ENCODE measurements at regions not wholly inside any gene's neighbourhood (a gene's known extent, or its start where the extent isn't known, plus 50 kb on each side); places are given as distances from the start of the nearest gene placed in this dataset.

DNA sequence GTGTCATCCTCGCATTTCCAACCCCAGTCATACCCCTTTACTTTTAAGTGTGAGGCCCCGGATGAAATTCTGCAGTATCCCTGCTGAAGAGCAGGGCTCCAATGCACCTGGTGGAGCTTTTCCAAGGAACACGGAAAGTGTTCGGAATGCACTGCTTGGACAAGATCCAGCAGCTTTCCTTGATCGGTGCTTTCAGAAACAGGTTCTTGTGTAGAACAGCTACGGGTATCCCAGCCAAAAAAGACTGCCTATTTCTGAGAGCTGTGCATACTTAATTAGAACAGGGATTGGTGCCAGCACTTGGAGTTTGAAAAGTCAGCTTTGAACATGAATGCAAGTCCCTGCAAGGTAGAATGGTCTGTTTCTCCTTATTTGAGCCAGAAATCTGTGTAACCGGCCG lies 87.2 kb upstream of the C1QTNF9B start:
- TF ChIP-seq, protein P1, sequence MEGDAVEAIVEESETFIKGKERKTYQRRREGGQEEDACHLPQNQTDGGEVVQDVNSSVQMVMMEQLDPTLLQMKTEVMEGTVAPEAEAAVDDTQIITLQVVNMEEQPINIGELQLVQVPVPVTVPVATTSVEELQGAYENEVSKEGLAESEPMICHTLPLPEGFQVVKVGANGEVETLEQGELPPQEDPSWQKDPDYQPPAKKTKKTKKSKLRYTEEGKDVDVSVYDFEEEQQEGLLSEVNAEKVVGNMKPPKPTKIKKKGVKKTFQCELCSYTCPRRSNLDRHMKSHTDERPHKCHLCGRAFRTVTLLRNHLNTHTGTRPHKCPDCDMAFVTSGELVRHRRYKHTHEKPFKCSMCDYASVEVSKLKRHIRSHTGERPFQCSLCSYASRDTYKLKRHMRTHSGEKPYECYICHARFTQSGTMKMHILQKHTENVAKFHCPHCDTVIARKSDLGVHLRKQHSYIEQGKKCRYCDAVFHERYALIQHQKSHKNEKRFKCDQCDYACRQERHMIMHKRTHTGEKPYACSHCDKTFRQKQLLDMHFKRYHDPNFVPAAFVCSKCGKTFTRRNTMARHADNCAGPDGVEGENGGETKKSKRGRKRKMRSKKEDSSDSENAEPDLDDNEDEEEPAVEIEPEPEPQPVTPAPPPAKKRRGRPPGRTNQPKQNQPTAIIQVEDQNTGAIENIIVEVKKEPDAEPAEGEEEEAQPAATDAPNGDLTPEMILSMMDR (IDR thresholded peaks at IDR 0.05; ENCODE audit: extremely low read depth, low read depth, low read length) = no peak
- no peaks in the 10 kb centered on the region for H3K9me3 ChIP-seq (ENCODE audit: low read depth, low read length)
- no peak for DNase-seq (ENCODE audit: insufficient read length, low spot score, missing footprints)
- H3K27me3 ChIP-seq (ENCODE audit: insufficient read depth, low read length) = no peaks in the 10 kb centered on the region
- no peak overlapping the region for H3K4me2 ChIP-seq (ENCODE audit: insufficient read depth, low read length)
- H3K27ac ChIP-seq (ENCODE audit: low read depth, low read length) = no peak overlapping the region
- H3K4me3 ChIP-seq (ENCODE audit: insufficient read depth, low read length) = no peak overlapping the region
- no peak overlapping the region for H2AFZ ChIP-seq (ENCODE audit: low read length)
- H3K4me1 ChIP-seq (ENCODE audit: insufficient read depth, low read length) = peaks cover 16% of the 10 kb centered on the region
- no peaks in the 10 kb centered on the region for H3K79me2 ChIP-seq (ENCODE audit: insufficient read depth, low read length)
- no peaks in the 10 kb centered on the region for H3K36me3 ChIP-seq (ENCODE audit: insufficient read depth, low read length)
- no peaks in the 10 kb centered on the region for H4K20me1 ChIP-seq (ENCODE audit: insufficient read depth, low read length)

DNA sequence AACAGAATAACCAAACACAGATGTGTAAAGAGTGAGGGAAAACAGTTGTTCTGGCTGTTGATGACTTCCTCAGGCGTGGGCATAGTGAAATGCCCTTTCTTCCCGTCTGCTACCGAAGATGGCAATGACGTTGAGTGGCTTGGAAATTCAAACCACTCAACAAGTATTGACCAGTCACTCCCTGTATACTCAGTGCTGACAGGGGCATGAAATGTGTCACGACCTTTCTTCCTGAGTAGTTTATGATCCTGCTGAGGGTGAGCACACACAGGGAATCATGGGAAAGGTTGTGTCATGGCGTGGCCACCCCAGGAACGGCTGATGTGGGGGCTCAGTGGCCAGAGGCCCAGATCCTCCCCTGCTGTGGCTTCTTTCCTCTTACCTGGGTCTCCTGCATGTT lies 87.8 kb upstream of the C1QTNF9B start:
- Histone ChIP-seq H3K27me3 (ENCODE audit: insufficient read depth, low read length) (peaks cover 2% of the 10 kb centered on the region), H3K4me1 (ENCODE audit: insufficient read depth, low read length) (peaks cover 16% of the 10 kb centered on the region), H3K4me3 (ENCODE audit: insufficient read depth, low read length) (no peak overlapping the region), H3K9me3 (ENCODE audit: low read depth, low read length) (no peaks in the 10 kb centered on the region), H2AFZ (ENCODE audit: low read length) (no peak overlapping the region), H3K79me2 (ENCODE audit: insufficient read depth, low read length) (no peaks in the 10 kb centered on the region), H3K36me3 (ENCODE audit: insufficient read depth, low read length) (no peaks in the 10 kb centered on the region), H3K4me2 (ENCODE audit: insufficient read depth, low read length) (no peak overlapping the region), H3K27ac (ENCODE audit: low read depth, low read length) (no peak overlapping the region), H4K20me1 (ENCODE audit: insufficient read depth, low read length) (no peaks in the 10 kb centered on the region)
- TF ChIP-seq, protein P1 (IDR thresholded peaks at IDR 0.05; ENCODE audit: extremely low read depth, low read depth, low read length) = no peak
- no peak for DNase-seq (ENCODE audit: insufficient read length, low spot score, missing footprints)

DNA sequence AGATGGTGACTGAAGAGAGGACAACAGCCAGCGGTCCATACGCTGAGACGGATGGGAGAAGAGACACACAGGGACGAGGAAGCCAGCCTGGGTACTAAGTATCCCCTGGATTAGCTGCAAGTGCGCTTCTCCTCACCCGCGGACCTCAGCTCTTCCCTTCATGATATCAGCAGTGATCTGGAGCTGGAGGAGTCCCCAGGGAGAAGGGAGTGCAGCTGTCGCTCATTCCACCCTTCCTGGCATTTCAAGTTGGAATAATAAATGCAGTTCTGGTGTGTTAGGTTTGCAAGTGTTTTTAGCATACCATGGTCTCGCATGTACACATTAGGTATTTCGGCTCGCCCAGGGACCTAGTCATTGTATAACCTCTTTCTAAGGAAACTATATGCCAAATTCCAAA lies 88.5 kb upstream of the C1QTNF9B start:
- Histone ChIP-seq H3K36me3 (ENCODE audit: insufficient read depth, low read length) (no peaks in the 10 kb centered on the region), H3K4me1 (ENCODE audit: insufficient read depth, low read length) (peaks cover 13% of the 10 kb centered on the region), H2AFZ (ENCODE audit: low read length) (no peak overlapping the region), H3K27me3 (ENCODE audit: insufficient read depth, low read length) (peaks cover 5% of the 10 kb centered on the region), H4K20me1 (ENCODE audit: insufficient read depth, low read length) (no peaks in the 10 kb centered on the region), H3K4me2 (ENCODE audit: insufficient read depth, low read length) (peak overlapping the region; percentile 31), H3K79me2 (ENCODE audit: insufficient read depth, low read length) (no peaks in the 10 kb centered on the region), H3K4me3 (ENCODE audit: insufficient read depth, low read length) (no peak overlapping the region), H3K27ac (ENCODE audit: low read depth, low read length) (peak overlapping the region; percentile 71), H3K9me3 (ENCODE audit: low read depth, low read length) (no peaks in the 10 kb centered on the region)
- DNase-seq (ENCODE audit: insufficient read length, low spot score, missing footprints) = no peak
- TF ChIP-seq, protein P1 (IDR thresholded peaks at IDR 0.05; ENCODE audit: extremely low read depth, low read depth, low read length) = no peak

DNA sequence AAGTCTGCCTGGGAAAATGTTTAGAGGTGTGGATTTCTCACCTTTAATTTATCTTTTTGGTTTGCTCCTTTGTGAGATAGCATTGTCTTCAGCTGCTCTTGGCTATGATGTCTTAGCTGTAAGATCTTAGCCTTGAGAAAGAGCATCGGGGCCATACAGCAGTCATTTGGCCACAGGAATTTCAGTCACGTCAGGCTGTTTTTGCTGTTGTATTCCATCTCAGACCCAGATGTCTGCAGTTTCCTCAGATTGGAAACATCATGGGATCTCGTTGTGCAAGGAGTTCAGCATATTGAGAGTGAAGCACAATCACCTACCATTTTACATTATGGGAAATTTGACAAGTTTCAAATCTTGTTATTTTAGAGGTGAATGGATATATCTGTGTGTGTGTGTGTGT lies 89.3 kb upstream of the C1QTNF9B start:
- Histone ChIP-seq H4K20me1 (ENCODE audit: insufficient read depth, low read length) (no peaks in the 10 kb centered on the region), H3K4me2 (ENCODE audit: insufficient read depth, low read length) (peak overlapping the region; percentile 31), H3K79me2 (ENCODE audit: insufficient read depth, low read length) (no peaks in the 10 kb centered on the region), H3K27ac (ENCODE audit: low read depth, low read length) (peak overlapping the region; percentile 71), H3K27me3 (ENCODE audit: insufficient read depth, low read length) (peaks cover 5% of the 10 kb centered on the region), H3K36me3 (ENCODE audit: insufficient read depth, low read length) (no peaks in the 10 kb centered on the region), H3K4me3 (ENCODE audit: insufficient read depth, low read length) (no peak overlapping the region), H3K4me1 (ENCODE audit: insufficient read depth, low read length) (peaks cover 18% of the 10 kb centered on the region), H3K9me3 (ENCODE audit: low read depth, low read length) (no peaks in the 10 kb centered on the region), H2AFZ (ENCODE audit: low read length) (peak overlapping the region; percentile 28)
- TF ChIP-seq, protein P1 (IDR thresholded peaks at IDR 0.05; ENCODE audit: extremely low read depth, low read depth, low read length) = no peak
- peak; percentile 93 for DNase-seq (ENCODE audit: insufficient read length, low spot score, missing footprints)

Measured in osteoblast (primary cell).